ENCODE measurements at regions not wholly inside any gene's neighbourhood (a gene's known extent, or its start where the extent isn't known, plus 50 kb on each side); places are given as distances from the start of the nearest gene placed in this dataset.

DNA sequence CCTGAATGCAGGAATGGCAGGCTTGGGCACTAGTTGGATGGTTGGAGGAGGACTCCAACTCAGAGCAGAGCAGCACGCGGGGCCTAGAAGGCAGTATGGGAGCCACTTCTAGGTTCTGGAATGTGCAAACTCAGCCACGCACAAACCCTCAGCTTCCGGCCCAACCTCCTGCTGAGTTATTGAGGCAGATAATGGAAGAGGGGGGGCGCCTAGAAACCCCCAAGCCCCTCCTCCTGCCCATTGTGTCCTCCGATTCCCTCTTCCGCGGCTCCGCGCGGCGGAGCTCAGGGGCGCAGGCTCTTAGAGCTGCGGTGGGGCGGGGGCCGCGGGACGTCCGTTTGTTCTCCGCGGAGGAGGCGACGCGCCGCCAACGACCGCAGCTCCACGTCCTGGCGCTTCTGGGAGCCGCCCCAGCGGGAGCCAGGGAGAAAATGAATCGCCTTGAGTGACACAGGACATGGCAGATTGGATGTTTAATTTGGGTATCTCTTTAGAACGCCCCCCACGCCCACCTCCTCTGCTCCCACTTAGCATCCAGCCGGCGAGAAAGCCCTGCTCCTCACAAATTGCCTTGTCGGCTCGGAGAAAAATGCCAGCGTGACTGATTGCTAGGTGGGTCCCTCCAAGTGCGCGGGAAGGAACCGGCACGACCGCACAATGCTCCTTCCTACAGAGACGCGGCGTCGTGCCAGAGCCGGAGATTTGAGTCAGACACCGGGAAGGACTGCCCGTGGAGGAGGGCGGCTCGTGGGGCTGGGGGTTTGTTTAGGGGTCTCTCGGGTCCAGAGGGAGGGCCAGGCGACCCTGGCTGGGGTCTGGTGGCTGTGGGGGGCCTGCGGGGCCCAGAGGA lies 144.6 kb downstream of the NECTIN1 start:
- TF ChIP-seq YY1 (IDR thresholded peaks at IDR 0.05; ENCODE audit: insufficient read depth, insufficient read length) (no peak), ZNF274 (IDR thresholded peaks at IDR 0.05; ENCODE audit: low read depth, low read length) (no peak)

All from NT2/D1 (cell line).